ENCODE measurements at regions not wholly inside any gene's neighbourhood (a gene's known extent, or its start where the extent isn't known, plus 50 kb on each side); places are given as distances from the start of the nearest gene placed in this dataset.

- Histone ChIP-seq H3K27ac (ENCODE audit: low read length in 2 of 2) (no peak overlapping the region), H3K79me2 (ENCODE audit: control insufficient read depth, insufficient read depth, low read length) (no peaks in the 10 kb centered on the region), H4K20me1 (ENCODE audit: control insufficient read depth, insufficient read depth, low read length, poor library complexity, severe bottlenecking) (no peaks in the 10 kb centered on the region), H3K36me3 (replicated peaks in 1 of 2; ENCODE audit: control extremely low read depth in 1 of 2, control insufficient read depth in 1 of 2, extremely low read depth in 1 of 2, insufficient read depth in 2 of 2, low read length in 1 of 2) (no peaks in the 10 kb centered on the region), H3K27me3 (replicated peaks in 1 of 4; ENCODE audit: control extremely low read depth in 1 of 4, control insufficient read depth in 3 of 4, insufficient read depth in 4 of 4, low read length in 3 of 4) (peaks cover 0 to 14% (median 6%) of the 10 kb centered on the region in 4 experiments), H3K9ac (ENCODE audit: low read length) (no peak overlapping the region), H2AFZ (ENCODE audit: insufficient read depth, low read depth, low read length, poor library complexity, severe bottlenecking) (no peak overlapping the region), H3K9me3 (ENCODE audit: control extremely low read depth in 1 of 3, control insufficient read depth in 2 of 3, insufficient read depth in 1 of 3, low read length in 2 of 3) (peaks cover 0 to 2% (median 0%) of the 10 kb centered on the region in 3 donors), H3K4me1 (ENCODE audit: control insufficient read depth in 2 of 2, insufficient read depth in 2 of 2, low read length in 2 of 2) (no peaks in the 10 kb centered on the region), H3K4me3 (ENCODE audit: control extremely low read depth in 1 of 5, extremely low read depth in 1 of 5, insufficient read depth in 1 of 5, low read depth in 2 of 5, low read length in 4 of 5) (no peak overlapping the region), H3K4me2 (replicated peaks; ENCODE audit: low read depth, low read length, poor library complexity, severe bottlenecking) (no peak overlapping the region)
- no peak for TF ChIP-seq EZH2 (IDR thresholded peaks at IDR 0.05; ENCODE audit: borderline replicate concordance, insufficient read depth, low read depth, low read length, poor library complexity, severe bottlenecking)
- no peak for TF ChIP-seq CTCF (IDR thresholded peaks at IDR 0.05)
- intact Hi-C loops (cut with micrococcal nuclease): no loop called here
- H3K4me1 Mint-ChIP-seq: no peaks in the 10 kb centered on the region
- no peak for DNase-seq
- H3K27me3 Mint-ChIP-seq: peaks cover 27% of the 10 kb centered on the region
- CTCF ChIA-PET: no interaction called here
- ATAC-seq (ENCODE audit: low read depth): no peak
- WGBS (ENCODE audit: insufficient coverage): no CpG with 5 or more reads among the region's 1 CpG
- no peak overlapping the region for H3K4me3 Mint-ChIP-seq
- POLR2A ChIA-PET: no interaction called here
- no peak overlapping the region for H3K27ac Mint-ChIP-seq
- H3K9me3 Mint-ChIP-seq (ENCODE audit: insufficient read depth): no peaks in the 10 kb centered on the region
These were observed 296.9 kb upstream of the NCKAP5 start for GRCh38 chr2:133865141-133865540.

GRCh38 chr2:133867166-133867565 lies 298.9 kb upstream of the NCKAP5 start:
- H3K27me3 Mint-ChIP-seq: peaks cover 39% of the 10 kb centered on the region
- Histone ChIP-seq H3K9me3 (ENCODE audit: control extremely low read depth in 1 of 3, control insufficient read depth in 2 of 3, insufficient read depth in 1 of 3, low read length in 2 of 3) (peaks cover 0 to 4% (median 2%) of the 10 kb centered on the region in 3 donors), H4K20me1 (ENCODE audit: control insufficient read depth, insufficient read depth, low read length, poor library complexity, severe bottlenecking) (no peaks in the 10 kb centered on the region), H3K4me1 (ENCODE audit: control insufficient read depth in 2 of 2, insufficient read depth in 2 of 2, low read length in 2 of 2) (no peaks in the 10 kb centered on the region), H3K36me3 (replicated peaks in 1 of 2; ENCODE audit: control extremely low read depth in 1 of 2, control insufficient read depth in 1 of 2, extremely low read depth in 1 of 2, insufficient read depth in 2 of 2, low read length in 1 of 2) (no peaks in the 10 kb centered on the region), H3K4me3 (ENCODE audit: control extremely low read depth in 1 of 5, extremely low read depth in 1 of 5, insufficient read depth in 1 of 5, low read depth in 2 of 5, low read length in 4 of 5) (no peak overlapping the region), H3K79me2 (ENCODE audit: control insufficient read depth, insufficient read depth, low read length) (no peaks in the 10 kb centered on the region), H3K27me3 (replicated peaks in 1 of 4; ENCODE audit: control extremely low read depth in 1 of 4, control insufficient read depth in 3 of 4, insufficient read depth in 4 of 4, low read length in 3 of 4) (peaks cover 0 to 14% (median 6%) of the 10 kb centered on the region in 4 experiments), H3K9ac (ENCODE audit: low read length) (no peak overlapping the region), H2AFZ (ENCODE audit: insufficient read depth, low read depth, low read length, poor library complexity, severe bottlenecking) (no peak overlapping the region), H3K4me2 (replicated peaks; ENCODE audit: low read depth, low read length, poor library complexity, severe bottlenecking) (no peak overlapping the region), H3K27ac (ENCODE audit: low read length in 2 of 2) (no peak overlapping the region)
- no peak overlapping the region for H3K4me3 Mint-ChIP-seq
- WGBS (ENCODE audit: insufficient coverage): no CpG with 5 or more reads among the region's 2 CpGs
- no peaks in the 10 kb centered on the region for H3K4me1 Mint-ChIP-seq
- POLR2A ChIA-PET: no interaction called here
- CTCF ChIA-PET: no interaction called here
- H3K27ac Mint-ChIP-seq: no peak overlapping the region
- TF ChIP-seq EZH2 (IDR thresholded peaks at IDR 0.05; ENCODE audit: borderline replicate concordance, insufficient read depth, low read depth, low read length, poor library complexity, severe bottlenecking) (no peak), CTCF (IDR thresholded peaks at IDR 0.05) (no peak)
- ATAC-seq (ENCODE audit: low read depth): no peak
- no peak for DNase-seq
- intact Hi-C loops (cut with micrococcal nuclease): no loop called here
- no peaks in the 10 kb centered on the region for H3K9me3 Mint-ChIP-seq (ENCODE audit: insufficient read depth)
